Osteocyte (in vitro differentiated cells): ENCODE measurements at regions not wholly inside any gene's neighbourhood (a gene's known extent, or its start where the extent isn't known, plus 50 kb on each side); places are given as distances from the start of the nearest gene placed in this dataset.

Source experiments
- DNase-seq: peaks from one replicate; pipeline ENCODE4 v3.0.0; 2021; ENCODE audit warnings: mixed read lengths; ENCODE audit not compliant: unreplicated experiment; ENCODE audit errors: extremely low spot score
- H3K27ac Mint-ChIP-seq: one replicate; pipeline ENCODE4 v1.8.0; 2021; ENCODE audit warnings: mild to moderate bottlenecking, mixed read lengths; ENCODE audit not compliant: unreplicated experiment
- H3K27me3 Mint-ChIP-seq: one replicate; pipeline ENCODE4 v1.8.0; 2021; ENCODE audit warnings: mixed read lengths; ENCODE audit not compliant: unreplicated experiment
- H3K36me3 Mint-ChIP-seq: one replicate; pipeline ENCODE4 v1.8.0; 2021; ENCODE audit warnings: mixed read lengths; ENCODE audit not compliant: unreplicated experiment
- H3K4me1 Mint-ChIP-seq: one replicate; pipeline ENCODE4 v1.8.0; 2021; ENCODE audit warnings: mixed read lengths; ENCODE audit not compliant: unreplicated experiment
- H3K4me3 Mint-ChIP-seq: one replicate; pipeline ENCODE4 v1.8.0; 2021; ENCODE audit warnings: mild to moderate bottlenecking, moderate library complexity, mixed read lengths; ENCODE audit not compliant: unreplicated experiment
- H3K9me3 Mint-ChIP-seq: one replicate; pipeline ENCODE4 v1.8.0; 2021; ENCODE audit warnings: mixed read lengths; ENCODE audit not compliant: unreplicated experiment
- CTCF ChIP-seq: fragments of 200-600 bp; sonication (generic); IDR thresholded peaks from 2 replicates; pipeline ENCODE4 v1.5.0; 2021; ENCODE audit warnings: antibody characterized with exemption, mild to moderate bottlenecking, moderate library complexity

DNA sequence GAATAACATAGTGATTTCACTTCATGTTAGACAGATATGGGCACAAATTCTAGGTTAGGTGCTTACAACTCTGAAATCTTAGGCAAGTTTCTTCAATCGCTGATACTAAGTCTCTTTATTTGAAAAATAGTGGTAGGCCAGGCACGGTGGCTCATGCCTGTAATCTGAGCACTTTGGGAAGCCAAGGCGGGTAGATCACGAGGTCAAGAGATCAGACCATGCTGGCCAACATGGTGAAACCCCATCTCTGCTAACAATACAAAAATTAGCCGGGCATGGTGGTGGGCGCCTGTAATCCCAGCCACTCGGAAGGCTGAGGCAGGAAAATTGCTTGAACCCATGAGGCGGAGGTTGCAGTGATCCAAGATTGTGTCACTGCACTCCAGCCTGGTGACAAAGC, 729.4 kb downstream of the METTL15 start:
- H3K4me3 Mint-ChIP-seq: no peak overlapping the region
- no peaks in the 10 kb centered on the region for H3K36me3 Mint-ChIP-seq
- no peaks in the 10 kb centered on the region for H3K27me3 Mint-ChIP-seq
- no peak for DNase-seq
- peaks cover 4% of the 10 kb centered on the region for H3K9me3 Mint-ChIP-seq
- TF ChIP-seq CTCF: no peak
- H3K4me1 Mint-ChIP-seq: peaks cover 55% of the 10 kb centered on the region
- peak overlapping the region; percentile 86 for H3K27ac Mint-ChIP-seq

DNA sequence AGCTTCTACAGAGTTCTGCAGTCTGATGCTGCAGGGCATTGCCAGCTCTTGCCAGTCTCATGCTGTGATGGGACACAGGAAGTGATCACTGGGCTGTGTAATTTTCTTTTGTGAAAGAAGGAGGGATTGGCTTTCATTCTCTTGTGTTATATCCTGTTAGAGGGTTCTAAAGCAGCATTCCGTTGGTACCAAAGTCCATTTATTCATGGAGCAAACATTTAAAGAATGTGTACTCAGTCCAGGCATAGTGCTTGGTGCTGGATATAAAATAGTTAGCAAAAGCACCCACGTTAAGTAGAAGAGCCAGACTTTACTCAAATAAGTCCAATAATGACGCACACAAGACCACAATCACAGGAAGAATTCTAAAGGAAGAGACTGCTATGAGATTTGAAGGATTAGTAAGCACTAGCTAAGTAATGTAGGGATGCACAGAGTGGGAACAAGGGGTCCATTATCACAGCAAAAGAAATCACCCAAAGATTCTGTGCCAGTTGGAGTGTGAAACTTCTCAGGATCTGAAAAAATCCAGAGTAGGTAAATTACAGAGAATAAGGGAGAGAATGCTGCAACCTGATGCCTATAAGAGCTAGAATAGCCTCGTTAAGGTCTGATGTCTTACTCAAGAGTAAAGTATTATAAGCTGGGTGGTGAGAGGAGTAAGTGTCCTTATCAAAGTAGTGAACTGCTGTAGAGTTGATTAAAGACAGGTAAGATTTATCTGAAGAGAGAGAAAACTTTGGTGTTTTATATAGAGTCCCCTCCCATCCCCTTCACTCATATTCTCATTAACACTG, 728.3 kb downstream of the METTL15 start:
- DNase-seq: no peak
- peak overlapping the region; percentile 86 for H3K27ac Mint-ChIP-seq
- TF ChIP-seq CTCF: no peak
- H3K4me3 Mint-ChIP-seq: peak overlapping the region; percentile 49
- H3K27me3 Mint-ChIP-seq: no peaks in the 10 kb centered on the region
- H3K36me3 Mint-ChIP-seq: peaks cover 1% of the 10 kb centered on the region
- H3K9me3 Mint-ChIP-seq: peaks cover 4% of the 10 kb centered on the region
- peaks cover 60% of the 10 kb centered on the region for H3K4me1 Mint-ChIP-seq

GRCh38 chr11:28835790-28836189, 727.6 kb downstream of the METTL15 start:
- H3K9me3 Mint-ChIP-seq: peaks cover 4% of the 10 kb centered on the region
- H3K4me3 Mint-ChIP-seq: peak overlapping the region; percentile 49
- TF ChIP-seq CTCF: no peak
- no peaks in the 10 kb centered on the region for H3K27me3 Mint-ChIP-seq
- DNase-seq: no peak
- H3K4me1 Mint-ChIP-seq: peaks cover 62% of the 10 kb centered on the region
- H3K36me3 Mint-ChIP-seq: peaks cover 2% of the 10 kb centered on the region
- H3K27ac Mint-ChIP-seq: peak overlapping the region; percentile 86

GRCh38 chr11:28835317-28835716, 727.1 kb downstream of the METTL15 start:
- Mint-ChIP-seq H3K4me3 (no peak overlapping the region), H3K36me3 (peaks cover 5% of the 10 kb centered on the region), H3K27me3 (no peaks in the 10 kb centered on the region), H3K9me3 (peaks cover 8% of the 10 kb centered on the region), H3K27ac (peak overlapping the region; percentile 86), H3K4me1 (peaks cover 62% of the 10 kb centered on the region)
- DNase-seq: no peak
- TF ChIP-seq CTCF: no peak

DNA sequence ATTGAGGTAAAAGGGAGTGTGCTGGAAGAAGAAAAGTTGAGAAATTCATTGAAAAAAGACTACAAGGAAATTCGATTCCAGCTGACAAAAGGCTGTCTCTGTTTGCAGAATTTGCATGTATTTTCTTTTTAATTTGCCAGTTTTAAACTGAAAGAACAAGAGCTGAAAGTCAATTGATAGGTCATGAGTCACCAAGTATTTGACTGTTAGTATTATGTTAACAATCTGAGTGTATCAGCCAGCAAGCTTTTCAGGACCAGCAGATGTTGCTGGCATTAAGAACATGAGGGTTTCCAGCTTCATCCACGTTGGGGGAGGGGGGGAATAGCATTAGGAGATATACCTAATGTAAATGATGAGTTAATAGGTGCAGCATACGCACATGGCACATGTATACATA, 726.7 kb downstream of the METTL15 start:
- H3K4me3 Mint-ChIP-seq: no peak overlapping the region
- no peaks in the 10 kb centered on the region for H3K27me3 Mint-ChIP-seq
- no peak for TF ChIP-seq CTCF
- peaks cover 5% of the 10 kb centered on the region for H3K36me3 Mint-ChIP-seq
- H3K27ac Mint-ChIP-seq: peak overlapping the region; percentile 86
- peaks cover 8% of the 10 kb centered on the region for H3K9me3 Mint-ChIP-seq
- peaks cover 62% of the 10 kb centered on the region for H3K4me1 Mint-ChIP-seq
- no peak for DNase-seq
